ENCODE measurements at regions not wholly inside any gene's neighbourhood (a gene's known extent, or its start where the extent isn't known, plus 50 kb on each side); places are given as distances from the start of the nearest gene placed in this dataset.

GRCh38 chr4:134421734-134422133 lies 220.1 kb upstream of the PABPC4L start:
- no peak for TF ChIP-seq CTCF (IDR thresholded peaks at IDR 0.05)
- TF ChIP-seq BHLHE40 (IDR thresholded peaks at IDR 0.05; ENCODE audit: low read depth, low read length), result no peak
- no peak for TF ChIP-seq REST (IDR thresholded peaks at IDR 0.05)
- no peak for TF ChIP-seq JUN (IDR thresholded peaks at IDR 0.05)
- no peak for TF ChIP-seq CEBPB (IDR thresholded peaks at IDR 0.05)
- no peak for TF ChIP-seq EHMT2 (IDR thresholded peaks at IDR 0.05; ENCODE audit: low read depth)
- TF ChIP-seq POLR2A (IDR thresholded peaks at IDR 0.05; ENCODE audit: low read length), result no peak
- no peak for TF ChIP-seq NFE2L2 (conservative IDR thresholded peaks at IDR 0.05; ENCODE audit: low read length)
- no peak for TF ChIP-seq TFCP2L1 (CRISPR knock-in tag; IDR thresholded peaks at IDR 0.05)
- no peak for TF ChIP-seq RNF2 (IDR thresholded peaks at IDR 0.05; ENCODE audit: borderline replicate concordance, low read depth)
- no peak for TF ChIP-seq ZSCAN20 (CRISPR knock-in tag; IDR thresholded peaks at IDR 0.05)
- no peak for TF ChIP-seq ZFP36 (IDR thresholded peaks at IDR 0.05; ENCODE audit: borderline replicate concordance, partially characterized antibody)

All from A549 (cell line).